UCSD-AML1 (cell line): ENCODE measurements at regions not wholly inside any gene's neighbourhood (a gene's known extent, or its start where the extent isn't known, plus 50 kb on each side); places are given as distances from the start of the nearest gene placed in this dataset.

Experiments
- DNase-seq: peaks from one replicate; lab custom pipeline; 2025; ENCODE audit not compliant: unreplicated experiment; lab: John Stamatoyannopoulos, UW

- DNase-seq, result no peak
Measured at GRCh38 chr16:50425044-50425443, 56.3 kb upstream of the BRD7 start.

GRCh38 chr16:50422926-50423325 lies 54.1 kb upstream of the BRD7 start:
- DNase-seq, result no peak

GRCh38 chr16:50419116-50419515 lies 50.3 kb upstream of the BRD7 start:
- DNase-seq, result no peak
